NCI-H2196 (cell line): ENCODE measurements at regions not wholly inside any gene's neighbourhood (a gene's known extent, or its start where the extent isn't known, plus 50 kb on each side); places are given as distances from the start of the nearest gene placed in this dataset.
"Not testable (repeated sequence)": the region's sequence is repeated elsewhere in the genome, so short reads cannot be mapped to it uniquely, and the experiment has no call there.

Experiments
- DNase-seq: peaks from one replicate; lab custom pipeline; 2025; ENCODE audit not compliant: unreplicated experiment; lab: John Stamatoyannopoulos, UW

GRCh38 chrX:121851033-121851432 is 803.6 kb downstream of the GLUD2 start:
- no peak for DNase-seq

- no peak for DNase-seq
Measured at GRCh38 chrX:121853762-121854613, 806.6 kb downstream of the GLUD2 start.

GRCh38 chrX:121854614-121854911 is 807.2 kb downstream of the GLUD2 start:
- DNase-seq: no peak

GRCh38 chrX:121858867-121859647 is 811.6 kb downstream of the GLUD2 start:
- DNase-seq: no peak

GRCh38 chrX:121863976-121864375 is 816.6 kb downstream of the GLUD2 start:
- no peak for DNase-seq

- DNase-seq: no peak
Measured at GRCh38 chrX:121864561-121864960, 817.2 kb downstream of the GLUD2 start.

GRCh38 chrX:121869876-121870477 is 822.6 kb downstream of the GLUD2 start:
- DNase-seq: no peak

- DNase-seq: no peak
Measured at GRCh38 chrX:121871122-121871521, 823.7 kb downstream of the GLUD2 start.

GRCh38 chrX:121876305-121876704 is 828.9 kb downstream of the GLUD2 start:
- no peak for DNase-seq

- not testable (repeated sequence) for DNase-seq
Measured at GRCh38 chrX:121877337-121877736, 829.9 kb downstream of the GLUD2 start.

GRCh38 chrX:121886557-121886956 is 839.1 kb downstream of the GLUD2 start:
- no peak for DNase-seq

- no peak for DNase-seq
Measured at GRCh38 chrX:121894756-121895155, 847.3 kb downstream of the GLUD2 start.

- DNase-seq: no peak
Measured at GRCh38 chrX:121902463-121902862, 855.1 kb downstream of the GLUD2 start.

- DNase-seq: no peak
Measured at GRCh38 chrX:121903961-121904360, 856.6 kb downstream of the GLUD2 start.

- no peak for DNase-seq
Measured at GRCh38 chrX:121921258-121921657, 873.8 kb downstream of the GLUD2 start.

- DNase-seq: no peak
Measured at GRCh38 chrX:121931567-121931966, 884.2 kb downstream of the GLUD2 start.

GRCh38 chrX:121932688-121933087 is 885.3 kb downstream of the GLUD2 start:
- DNase-seq: no peak

GRCh38 chrX:121949041-121949760 is 901.8 kb downstream of the GLUD2 start:
- DNase-seq: no peak

- DNase-seq: no peak
Measured at GRCh38 chrX:121958886-121959285, 911.5 kb downstream of the GLUD2 start.

GRCh38 chrX:121975671-121976070 is 928.3 kb downstream of the GLUD2 start:
- DNase-seq: no peak

- DNase-seq: no peak
Measured at GRCh38 chrX:121987163-121987562, 939.8 kb downstream of the GLUD2 start.
